CD14-positive monocyte (primary cell): ENCODE measurements at regions not wholly inside any gene's neighbourhood (a gene's known extent, or its start where the extent isn't known, plus 50 kb on each side); places are given as distances from the start of the nearest gene placed in this dataset.

ENCODE experiments used
- DNase-seq, 3 donors: peaks; one replicate each; pipeline ENCODE4 v3.0.0-alpha.2; 2011 to 2022
- H2AFZ ChIP-seq: 2 replicates; pipeline ENCODE4 v1.6.0; 2012; ENCODE audit warnings: mild to moderate bottlenecking, low read depth, low read length, inconsistent platforms; ENCODE audit not compliant: insufficient read depth, poor library complexity, severe bottlenecking
- H3K27ac ChIP-seq, 2 donors: 1 replicate in 1 of 2; 2 replicates in 1 of 2; pipeline ENCODE4 v1.5.1; 2012 to 2013; ENCODE audit warnings: low read length in 2 of 2, control low read depth in 1 of 2, inconsistent platforms in 1 of 2, low read depth in 1 of 2, mild to moderate bottlenecking in 1 of 2
- H3K27me3 ChIP-seq, 2 donors: one replicate each; pipeline versions ENCODE4 v1.6.0 to v1.6.1; 2011 to 2013; ENCODE audit warnings: low read length in 2 of 2; ENCODE audit not compliant: control insufficient read depth in 2 of 2, insufficient read depth in 2 of 2
- H3K36me3 ChIP-seq, 2 donors: replicated peaks in 1 of 2; 1 replicate in 1 of 2; 2 replicates in 1 of 2; pipeline versions ENCODE4 v1.5.1 to v1.6.1; 2012 to 2013; ENCODE audit warnings: low read length in 2 of 2, control low read depth in 1 of 2, inconsistent platforms in 1 of 2, mild to moderate bottlenecking in 1 of 2; ENCODE audit not compliant: insufficient read depth in 2 of 2, control insufficient read depth in 1 of 2
- H3K4me1 ChIP-seq, 2 donors: 1 replicate in 1 of 2; 2 replicates in 1 of 2; pipeline versions ENCODE4 v1.5.1 to v1.6.1; 2012 to 2013; ENCODE audit warnings: low read length in 2 of 2, control low read depth in 1 of 2, inconsistent platforms in 1 of 2, mild to moderate bottlenecking in 1 of 2, moderate library complexity in 1 of 2; ENCODE audit not compliant: insufficient read depth in 2 of 2, control insufficient read depth in 1 of 2
- H3K4me2 ChIP-seq: replicated peaks from 2 replicates; pipeline ENCODE3; 2012; ENCODE audit warnings: low read length, moderate library complexity, mild to moderate bottlenecking; ENCODE audit not compliant: poor library complexity, severe bottlenecking; ENCODE audit errors: extremely low read depth
- H3K4me3 ChIP-seq, 3 experiments: fragments of 200-600 bp in 1 of 3; sonication (generic) in 1 of 3; replicated peaks in 1 of 3; 1 replicate in 2 of 3; 2 replicates in 1 of 3; pipeline ENCODE4 v1.5.1; 2011 to 2013; ENCODE audit warnings: low read length in 3 of 3, mild to moderate bottlenecking in 3 of 3, control low read depth in 2 of 3, low read depth in 2 of 3, inconsistent platforms in 1 of 3, moderate library complexity in 1 of 3
- H3K79me2 ChIP-seq: 2 replicates; pipeline ENCODE4 v1.6.0; 2012; ENCODE audit warnings: mild to moderate bottlenecking, control low read depth, inconsistent platforms, low read length, moderate library complexity; ENCODE audit not compliant: insufficient read depth
- H3K9ac ChIP-seq: 2 replicates; pipeline ENCODE4 v1.6.0; 2017; ENCODE audit warnings: low read length, mild to moderate bottlenecking; ENCODE audit not compliant: insufficient read depth, poor library complexity, severe bottlenecking
- H3K9me3 ChIP-seq, 2 donors: replicated peaks in 1 of 2; 1 replicate in 1 of 2; 2 replicates in 1 of 2; pipeline versions ENCODE4 v1.5.1 to v1.6.1; 2012 to 2013; ENCODE audit warnings: low read length in 2 of 2, control low read depth in 1 of 2; ENCODE audit not compliant: control insufficient read depth in 1 of 2, insufficient read depth in 1 of 2
- H4K20me1 ChIP-seq: 2 replicates; pipeline ENCODE4 v1.6.0; 2012; ENCODE audit warnings: mild to moderate bottlenecking, low read length, control low read depth, moderate library complexity; ENCODE audit not compliant: insufficient read depth
- H3K27ac Mint-ChIP-seq, 7 donors: one replicate each; pipeline ENCODE4 v1.8.0; 2020; ENCODE audit warnings: mild to moderate bottlenecking in 7 of 7, mixed read lengths in 7 of 7, moderate library complexity in 6 of 7, inconsistent platforms in 2 of 7
- H3K27me3 Mint-ChIP-seq, 3 donors: one replicate each; pipeline ENCODE4 v1.8.0; 2021 to 2022; ENCODE audit warnings: low read depth in 3 of 3, mild to moderate bottlenecking in 3 of 3, mixed read lengths in 3 of 3, moderate library complexity in 3 of 3, inconsistent platforms in 1 of 3
- H3K36me3 Mint-ChIP-seq, 2 donors: one replicate each; pipeline ENCODE4 v1.8.0; 2020; ENCODE audit warnings: mixed read lengths in 2 of 2, inconsistent platforms in 1 of 2, mild to moderate bottlenecking in 1 of 2
- H3K4me1 Mint-ChIP-seq: one replicate; pipeline ENCODE4 v1.8.0; 2020; ENCODE audit warnings: mild to moderate bottlenecking, mixed read lengths
- H3K4me3 Mint-ChIP-seq, 2 donors: one replicate each; pipeline ENCODE4 v1.8.0; 2020; ENCODE audit warnings: mild to moderate bottlenecking in 2 of 2, mixed read lengths in 2 of 2, moderate library complexity in 1 of 2
- H3K9me3 Mint-ChIP-seq, 7 donors: one replicate each; pipeline ENCODE4 v1.8.0; 2020 to 2022; ENCODE audit warnings: mixed read lengths in 7 of 7, mild to moderate bottlenecking in 6 of 7, moderate library complexity in 6 of 7, inconsistent platforms in 2 of 7
- WGBS: methylation state at CpG from one replicate; pipeline ENCODE4 v1.1.5; 2013; ENCODE audit warnings: missing lambda C conversion rate; ENCODE audit not compliant: insufficient coverage; 5-methylcytosine and 5-hydroxymethylcytosine counted together
- intact Hi-C, 2 donors: fragments of 100-400 bp; cut with micrococcal nuclease; formaldehyde crosslinking; loops; one replicate each; pipeline versions ENCODE4 v1.15.0 to v1.15.1; 2023
- TF ChIP-seq, protein P1 (sequence below): fragments of 200-600 bp; IDR thresholded peaks from one replicate; pipeline ENCODE4 v1.8.0; 2022; ENCODE audit warnings: antibody characterized with exemption, mild to moderate bottlenecking

DNA sequence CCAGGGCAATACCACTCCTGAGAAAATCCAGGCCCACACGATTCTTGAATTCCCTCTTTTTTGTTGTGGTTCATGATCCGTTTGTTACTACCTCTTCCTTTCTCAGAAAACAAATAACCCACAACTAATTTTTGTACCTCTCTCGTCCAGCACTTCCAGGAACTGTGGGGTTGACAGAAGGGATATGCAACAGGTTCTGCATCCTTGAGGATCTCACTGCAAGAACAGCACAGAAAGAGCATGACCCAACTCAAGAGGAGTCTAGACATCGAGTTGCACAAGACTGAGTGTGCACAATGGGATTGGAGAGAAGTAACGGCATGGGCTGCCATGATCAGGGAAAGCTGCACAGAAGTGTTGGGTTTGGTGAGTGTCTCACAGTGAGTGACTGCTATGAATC, 533.3 kb downstream of the SOX2 start:
- no peaks in the 10 kb centered on the region for H3K79me2 ChIP-seq
- Mint-ChIP-seq H3K4me3 (no peak overlapping the region), H3K27ac (peak overlapping the region in 1 of 7 donors; percentile 74), H3K9me3 (peaks cover 0 to 6% (median 0%) of the 10 kb centered on the region in 7 donors), H3K4me1 (peaks cover 7% of the 10 kb centered on the region), H3K36me3 (no peaks in the 10 kb centered on the region), H3K27me3 (peaks cover 0 to 3% (median 0%) of the 10 kb centered on the region in 3 donors)
- no peak for DNase-seq
- no peak overlapping the region for H3K4me3 ChIP-seq
- H3K9ac ChIP-seq = no peak overlapping the region
- H3K36me3 ChIP-seq = no peaks in the 10 kb centered on the region
- no peaks in the 10 kb centered on the region for H3K9me3 ChIP-seq
- WGBS = 94% methylated on average over 3 of the region's 5 CpGs
- no peak overlapping the region for H3K4me2 ChIP-seq
- TF ChIP-seq, protein P1, sequence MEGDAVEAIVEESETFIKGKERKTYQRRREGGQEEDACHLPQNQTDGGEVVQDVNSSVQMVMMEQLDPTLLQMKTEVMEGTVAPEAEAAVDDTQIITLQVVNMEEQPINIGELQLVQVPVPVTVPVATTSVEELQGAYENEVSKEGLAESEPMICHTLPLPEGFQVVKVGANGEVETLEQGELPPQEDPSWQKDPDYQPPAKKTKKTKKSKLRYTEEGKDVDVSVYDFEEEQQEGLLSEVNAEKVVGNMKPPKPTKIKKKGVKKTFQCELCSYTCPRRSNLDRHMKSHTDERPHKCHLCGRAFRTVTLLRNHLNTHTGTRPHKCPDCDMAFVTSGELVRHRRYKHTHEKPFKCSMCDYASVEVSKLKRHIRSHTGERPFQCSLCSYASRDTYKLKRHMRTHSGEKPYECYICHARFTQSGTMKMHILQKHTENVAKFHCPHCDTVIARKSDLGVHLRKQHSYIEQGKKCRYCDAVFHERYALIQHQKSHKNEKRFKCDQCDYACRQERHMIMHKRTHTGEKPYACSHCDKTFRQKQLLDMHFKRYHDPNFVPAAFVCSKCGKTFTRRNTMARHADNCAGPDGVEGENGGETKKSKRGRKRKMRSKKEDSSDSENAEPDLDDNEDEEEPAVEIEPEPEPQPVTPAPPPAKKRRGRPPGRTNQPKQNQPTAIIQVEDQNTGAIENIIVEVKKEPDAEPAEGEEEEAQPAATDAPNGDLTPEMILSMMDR = no peak
- no peak overlapping the region for H2AFZ ChIP-seq
- no peak overlapping the region for H3K27ac ChIP-seq
- no peaks in the 10 kb centered on the region for H3K4me1 ChIP-seq
- no peaks in the 10 kb centered on the region for H3K27me3 ChIP-seq
- H4K20me1 ChIP-seq = no peaks in the 10 kb centered on the region
- intact Hi-C loops = no loop called here

DNA sequence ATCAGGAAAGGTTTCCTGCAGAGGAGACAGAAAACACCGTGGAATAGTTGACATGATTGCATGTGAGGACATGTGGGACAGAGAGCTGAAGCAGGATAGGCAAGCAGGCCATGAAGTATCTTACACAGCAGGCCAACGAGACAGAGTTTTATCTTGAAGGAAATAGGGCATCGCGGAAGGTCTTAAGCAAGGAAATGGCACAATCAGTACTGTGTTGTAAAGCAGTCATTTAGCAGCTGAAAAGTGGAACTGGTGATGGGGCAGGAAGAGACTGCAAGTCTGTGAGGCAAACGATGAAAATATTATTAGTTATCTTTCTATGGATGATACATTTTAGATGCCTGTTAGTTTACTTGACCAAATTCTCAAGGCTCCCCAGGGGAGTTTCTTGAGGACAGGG, 535.1 kb downstream of the SOX2 start:
- intact Hi-C loops = no loop called here

More for the DNA sequence above, 535.1 kb downstream of the SOX2 start:
- no peak overlapping the region for H3K4me3 Mint-ChIP-seq
- no peak overlapping the region for H3K9ac ChIP-seq
- no peak overlapping the region for H3K27ac ChIP-seq
- DNase-seq = no peak
- no peak overlapping the region for H3K4me3 ChIP-seq
- no peak overlapping the region for H2AFZ ChIP-seq
- H4K20me1 ChIP-seq = no peaks in the 10 kb centered on the region
- peaks cover 0 to 6% (median 0%) of the 10 kb centered on the region in 7 donors for H3K9me3 Mint-ChIP-seq
- peaks cover 0 to 3% (median 0%) of the 10 kb centered on the region in 3 donors for H3K27me3 Mint-ChIP-seq
- H3K36me3 ChIP-seq = no peaks in the 10 kb centered on the region
- H3K27me3 ChIP-seq = no peaks in the 10 kb centered on the region
- peaks cover 7% of the 10 kb centered on the region for H3K4me1 Mint-ChIP-seq
- no peaks in the 10 kb centered on the region for H3K36me3 Mint-ChIP-seq
- TF ChIP-seq, protein P1 = no peak
- no peaks in the 10 kb centered on the region for H3K9me3 ChIP-seq
- H3K27ac Mint-ChIP-seq = no peak overlapping the region
- no peak overlapping the region for H3K4me2 ChIP-seq
- H3K4me1 ChIP-seq = no peaks in the 10 kb centered on the region
- 47% methylated on average over 4 of the region's 5 CpGs for WGBS
- no peaks in the 10 kb centered on the region for H3K79me2 ChIP-seq
